Central memory CD8-positive, alpha-beta T cell (primary cell): ENCODE measurements at regions not wholly inside any gene's neighbourhood (a gene's known extent, or its start where the extent isn't known, plus 50 kb on each side); places are given as distances from the start of the nearest gene placed in this dataset.
"Not testable (repeated sequence)": the region's sequence is repeated elsewhere in the genome, so short reads cannot be mapped to it uniquely, and the experiment has no call there.

ENCODE experiments used
- ATAC-seq: fragments of 150-1000 bp; cut with Tn5 transposase; replicated peaks from 2 replicates; pipeline ENCODE4 v1.10.0; 2022; ENCODE audit warnings: mild to moderate bottlenecking, moderate FRiP score, moderate number of reproducible peaks; ENCODE audit not compliant: poor library complexity, severe bottlenecking; ENCODE audit errors: extremely low read depth
- DNase-seq, 2 donors: peaks; one replicate each; pipeline ENCODE4 v3.0.0; 2021; ENCODE audit warnings: low spot score in 2 of 2
- H3K27ac Mint-ChIP-seq: one replicate; pipeline ENCODE4 v1.8.0; 2022; ENCODE audit warnings: low read depth, mild to moderate bottlenecking, moderate library complexity, mixed read lengths
- H3K27me3 Mint-ChIP-seq: one replicate; pipeline ENCODE4 v1.8.0; 2022; ENCODE audit warnings: mixed read lengths
- H3K36me3 Mint-ChIP-seq: one replicate; pipeline ENCODE4 v1.8.0; 2022; ENCODE audit warnings: mild to moderate bottlenecking, moderate library complexity, mixed read lengths; ENCODE audit not compliant: insufficient read depth
- H3K4me1 Mint-ChIP-seq: one replicate; pipeline ENCODE4 v1.8.0; 2022; ENCODE audit warnings: mixed read lengths
- H3K4me3 Mint-ChIP-seq: one replicate; pipeline ENCODE4 v1.8.0; 2022; ENCODE audit warnings: mild to moderate bottlenecking, moderate library complexity, mixed read lengths
- H3K9me3 Mint-ChIP-seq: one replicate; pipeline ENCODE4 v1.8.0; 2022; ENCODE audit warnings: mixed read lengths

GRCh38 chr6:90372885-90373284, 76.2 kb upstream of the BACH2 start:
- H3K4me1 Mint-ChIP-seq, result peaks cover 14% of the 10 kb centered on the region
- peaks cover 1% of the 10 kb centered on the region for H3K36me3 Mint-ChIP-seq
- no peak overlapping the region for H3K27ac Mint-ChIP-seq
- H3K4me3 Mint-ChIP-seq, result no peak overlapping the region
- H3K9me3 Mint-ChIP-seq, result no peaks in the 10 kb centered on the region
- ATAC-seq (no peak), DNase-seq (no peak)
- H3K27me3 Mint-ChIP-seq, result peaks cover 7% of the 10 kb centered on the region

GRCh38 chr6:90372450-90372849, 75.8 kb upstream of the BACH2 start:
- H3K4me1 Mint-ChIP-seq, result peaks cover 14% of the 10 kb centered on the region
- DNase-seq (no peak), ATAC-seq (no peak)
- H3K9me3 Mint-ChIP-seq, result no peaks in the 10 kb centered on the region
- no peak overlapping the region for H3K4me3 Mint-ChIP-seq
- H3K27me3 Mint-ChIP-seq, result peaks cover 2% of the 10 kb centered on the region
- peaks cover 2% of the 10 kb centered on the region for H3K36me3 Mint-ChIP-seq
- H3K27ac Mint-ChIP-seq, result no peak overlapping the region

GRCh38 chr6:90370493-90370959, 73.9 kb upstream of the BACH2 start:
- H3K4me3 Mint-ChIP-seq, result no peak overlapping the region
- H3K9me3 Mint-ChIP-seq, result no peaks in the 10 kb centered on the region
- H3K4me1 Mint-ChIP-seq, result peaks cover 14% of the 10 kb centered on the region
- H3K36me3 Mint-ChIP-seq, result peaks cover 2% of the 10 kb centered on the region
- no peak for ATAC-seq
- no peak for DNase-seq
- no peak overlapping the region for H3K27ac Mint-ChIP-seq
- H3K27me3 Mint-ChIP-seq, result no peaks in the 10 kb centered on the region

- DNase-seq, result no peak
- Mint-ChIP-seq H3K4me1 (peaks cover 14% of the 10 kb centered on the region), H3K36me3 (peaks cover 2% of the 10 kb centered on the region), H3K27me3 (no peaks in the 10 kb centered on the region), H3K4me3 (no peak overlapping the region), H3K27ac (no peak overlapping the region), H3K9me3 (no peaks in the 10 kb centered on the region)
- ATAC-seq, result no peak
These were observed 73.0 kb upstream of the BACH2 start for GRCh38 chr6:90369651-90370050.

GRCh38 chr6:90369024-90369519, 72.4 kb upstream of the BACH2 start:
- Mint-ChIP-seq H3K4me1 (peaks cover 14% of the 10 kb centered on the region), H3K36me3 (peaks cover 2% of the 10 kb centered on the region), H3K9me3 (no peaks in the 10 kb centered on the region), H3K27me3 (no peaks in the 10 kb centered on the region), H3K27ac (no peak overlapping the region), H3K4me3 (no peak overlapping the region)
- no peak for DNase-seq
- peak; percentile 75 for ATAC-seq

- Mint-ChIP-seq H3K27ac (no peak overlapping the region), H3K9me3 (no peaks in the 10 kb centered on the region), H3K4me1 (peaks cover 14% of the 10 kb centered on the region), H3K4me3 (no peak overlapping the region), H3K27me3 (no peaks in the 10 kb centered on the region), H3K36me3 (peaks cover 2% of the 10 kb centered on the region)
- no peak for ATAC-seq
- no peak for DNase-seq
These were observed 72.0 kb upstream of the BACH2 start for GRCh38 chr6:90368601-90369000.

- Mint-ChIP-seq H3K27ac (no peak overlapping the region), H3K27me3 (no peaks in the 10 kb centered on the region), H3K4me1 (peaks cover 14% of the 10 kb centered on the region), H3K9me3 (no peaks in the 10 kb centered on the region), H3K36me3 (peaks cover 2% of the 10 kb centered on the region), H3K4me3 (no peak overlapping the region)
- DNase-seq (no peak), ATAC-seq (no peak)
These were observed 71.4 kb upstream of the BACH2 start for GRCh38 chr6:90368001-90368400.

GRCh38 chr6:90365565-90366219, 69.0 kb upstream of the BACH2 start:
- Mint-ChIP-seq H3K9me3 (no peaks in the 10 kb centered on the region), H3K4me1 (peaks cover 14% of the 10 kb centered on the region), H3K27me3 (peaks cover 10% of the 10 kb centered on the region), H3K27ac (no peak overlapping the region), H3K36me3 (peaks cover 2% of the 10 kb centered on the region), H3K4me3 (no peak overlapping the region)
- DNase-seq, result no peak
- no peak for ATAC-seq

- Mint-ChIP-seq H3K36me3 (peaks cover 2% of the 10 kb centered on the region), H3K4me1 (peaks cover 14% of the 10 kb centered on the region), H3K27ac (no peak overlapping the region), H3K4me3 (no peak overlapping the region), H3K9me3 (no peaks in the 10 kb centered on the region), H3K27me3 (peaks cover 10% of the 10 kb centered on the region)
- no peak for DNase-seq
- ATAC-seq, result no peak
These were observed 68.4 kb upstream of the BACH2 start for GRCh38 chr6:90365002-90365401.

GRCh38 chr6:90364286-90364685, 67.6 kb upstream of the BACH2 start:
- Mint-ChIP-seq H3K9me3 (no peaks in the 10 kb centered on the region), H3K4me1 (peaks cover 7% of the 10 kb centered on the region), H3K27me3 (peaks cover 10% of the 10 kb centered on the region), H3K4me3 (no peak overlapping the region), H3K27ac (no peak overlapping the region), H3K36me3 (peaks cover 2% of the 10 kb centered on the region)
- DNase-seq (no peak), ATAC-seq (no peak)

GRCh38 chr6:90362318-90362717, 65.7 kb upstream of the BACH2 start:
- Mint-ChIP-seq H3K4me1 (no peaks in the 10 kb centered on the region), H3K27ac (no peak overlapping the region), H3K4me3 (no peak overlapping the region), H3K27me3 (peaks cover 10% of the 10 kb centered on the region), H3K36me3 (no peaks in the 10 kb centered on the region), H3K9me3 (no peaks in the 10 kb centered on the region)
- no peak for DNase-seq
- no peak for ATAC-seq

- H3K27ac Mint-ChIP-seq, result no peak overlapping the region
- ATAC-seq, result no peak
- DNase-seq, result no peak
- no peak overlapping the region for H3K4me3 Mint-ChIP-seq
- no peaks in the 10 kb centered on the region for H3K9me3 Mint-ChIP-seq
- no peaks in the 10 kb centered on the region for H3K36me3 Mint-ChIP-seq
- H3K27me3 Mint-ChIP-seq, result peaks cover 13% of the 10 kb centered on the region
- no peaks in the 10 kb centered on the region for H3K4me1 Mint-ChIP-seq
These were observed 64.5 kb upstream of the BACH2 start for GRCh38 chr6:90361174-90361573.

- H3K4me3 Mint-ChIP-seq, H3K27ac Mint-ChIP-seq, DNase-seq, H3K4me1 Mint-ChIP-seq, ATAC-seq, H3K36me3 Mint-ChIP-seq, H3K9me3 Mint-ChIP-seq: not testable (repeated sequence)
- H3K27me3 Mint-ChIP-seq, result peaks cover 19% of the 10 kb centered on the region
These were observed 61.6 kb upstream of the BACH2 start for GRCh38 chr6:90358036-90358770.
